DND-41 (cell line): ENCODE measurements at regions not wholly inside any gene's neighbourhood (a gene's known extent, or its start where the extent isn't known, plus 50 kb on each side); places are given as distances from the start of the nearest gene placed in this dataset.

Source experiments
- EZH2 ChIP-seq: IDR thresholded peaks from 3 replicates; pipeline ENCODE4 v1.6.1; 2012; ENCODE audit warnings: borderline replicate concordance, low read depth, mild to moderate bottlenecking, moderate library complexity, low read length, inconsistent platforms; ENCODE audit not compliant: severe bottlenecking
- TF ChIP-seq, protein P1 (sequence below): IDR thresholded peaks from 2 replicates; pipeline ENCODE4 v1.5.1; 2012; ENCODE audit warnings: borderline replicate concordance, low read length, moderate library complexity, mild to moderate bottlenecking; ENCODE audit not compliant: poor library complexity, severe bottlenecking; ENCODE audit errors: extremely low read depth

DNA sequence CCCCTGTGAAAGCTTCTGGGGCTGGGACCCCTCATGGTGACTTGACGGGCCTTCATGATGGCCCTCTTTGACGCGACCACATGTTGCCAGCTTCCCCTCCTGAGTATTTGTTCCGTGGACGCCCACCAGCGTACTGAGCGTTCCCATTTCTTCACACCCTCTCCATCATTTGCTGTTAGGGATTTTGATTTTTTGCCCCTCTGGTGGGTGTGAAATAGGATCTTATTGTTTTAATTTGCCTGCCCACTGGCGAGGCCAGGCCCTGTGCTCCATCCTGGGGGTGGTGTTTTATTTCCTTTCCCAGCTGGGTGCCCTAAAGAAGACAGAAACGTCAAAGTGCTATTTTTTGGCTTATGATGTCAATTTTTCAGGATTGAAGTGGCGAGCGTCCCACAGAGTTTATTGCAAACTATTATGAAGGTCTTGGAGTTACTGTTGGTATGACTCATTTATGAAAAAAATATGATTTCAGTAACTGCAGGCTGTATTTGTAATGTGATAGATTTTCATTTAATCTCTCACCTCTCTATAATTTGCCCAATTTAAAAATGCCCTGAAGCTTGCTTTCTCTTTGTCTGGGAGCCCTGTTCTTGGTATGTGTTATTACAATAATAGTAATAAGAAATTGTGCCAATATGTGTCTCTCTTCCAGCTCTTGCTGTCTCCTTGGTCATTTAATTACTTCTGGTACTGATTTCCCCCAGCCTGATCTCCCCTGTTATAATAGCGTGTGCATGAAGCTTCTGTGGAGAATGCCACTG, 99.6 kb downstream of the SLC25A47 start:
- TF ChIP-seq, protein P1, sequence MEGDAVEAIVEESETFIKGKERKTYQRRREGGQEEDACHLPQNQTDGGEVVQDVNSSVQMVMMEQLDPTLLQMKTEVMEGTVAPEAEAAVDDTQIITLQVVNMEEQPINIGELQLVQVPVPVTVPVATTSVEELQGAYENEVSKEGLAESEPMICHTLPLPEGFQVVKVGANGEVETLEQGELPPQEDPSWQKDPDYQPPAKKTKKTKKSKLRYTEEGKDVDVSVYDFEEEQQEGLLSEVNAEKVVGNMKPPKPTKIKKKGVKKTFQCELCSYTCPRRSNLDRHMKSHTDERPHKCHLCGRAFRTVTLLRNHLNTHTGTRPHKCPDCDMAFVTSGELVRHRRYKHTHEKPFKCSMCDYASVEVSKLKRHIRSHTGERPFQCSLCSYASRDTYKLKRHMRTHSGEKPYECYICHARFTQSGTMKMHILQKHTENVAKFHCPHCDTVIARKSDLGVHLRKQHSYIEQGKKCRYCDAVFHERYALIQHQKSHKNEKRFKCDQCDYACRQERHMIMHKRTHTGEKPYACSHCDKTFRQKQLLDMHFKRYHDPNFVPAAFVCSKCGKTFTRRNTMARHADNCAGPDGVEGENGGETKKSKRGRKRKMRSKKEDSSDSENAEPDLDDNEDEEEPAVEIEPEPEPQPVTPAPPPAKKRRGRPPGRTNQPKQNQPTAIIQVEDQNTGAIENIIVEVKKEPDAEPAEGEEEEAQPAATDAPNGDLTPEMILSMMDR, result no peak
- no peak for TF ChIP-seq EZH2
